SK-N-SH (cell line): ENCODE measurements at regions not wholly inside any gene's neighbourhood (a gene's known extent, or its start where the extent isn't known, plus 50 kb on each side); places are given as distances from the start of the nearest gene placed in this dataset.

Experiments
- FOXM1 ChIP-seq: IDR thresholded peaks from 2 replicates; pipeline ENCODE4 v1.4.0; 2012; ENCODE audit warnings: low read depth, mild to moderate bottlenecking
- RAD21 ChIP-seq: IDR thresholded peaks from 2 replicates; pipeline ENCODE4 v1.6.1; 2012; ENCODE audit warnings: mild to moderate bottlenecking, low read length
- RFX5 ChIP-seq: IDR thresholded peaks from 2 replicates; pipeline ENCODE4 v1.6.1; 2012; ENCODE audit warnings: mild to moderate bottlenecking, improper control_type of control experiment, low read length
- TF ChIP-seq, protein P1 (sequence below): IDR thresholded peaks from 2 replicates; pipeline ENCODE4 v1.4.0; 2012; ENCODE audit warnings: low read depth
- TF ChIP-seq, protein P2 (sequence below): fragments of 200-600 bp; sonication (generic); IDR thresholded peaks from 2 replicates; pipeline ENCODE4 v1.6.1; 2017; ENCODE audit warnings: antibody characterized with exemption, mild to moderate bottlenecking, moderate library complexity
- TF ChIP-seq, protein P3 (sequence below): IDR thresholded peaks from 2 replicates; pipeline ENCODE4 v1.6.1; 2012; ENCODE audit warnings: mild to moderate bottlenecking, low read depth, low read length, moderate library complexity
- TF ChIP-seq, protein P4 (sequence below): IDR thresholded peaks from 2 replicates; pipeline ENCODE4; 2012

DNA sequence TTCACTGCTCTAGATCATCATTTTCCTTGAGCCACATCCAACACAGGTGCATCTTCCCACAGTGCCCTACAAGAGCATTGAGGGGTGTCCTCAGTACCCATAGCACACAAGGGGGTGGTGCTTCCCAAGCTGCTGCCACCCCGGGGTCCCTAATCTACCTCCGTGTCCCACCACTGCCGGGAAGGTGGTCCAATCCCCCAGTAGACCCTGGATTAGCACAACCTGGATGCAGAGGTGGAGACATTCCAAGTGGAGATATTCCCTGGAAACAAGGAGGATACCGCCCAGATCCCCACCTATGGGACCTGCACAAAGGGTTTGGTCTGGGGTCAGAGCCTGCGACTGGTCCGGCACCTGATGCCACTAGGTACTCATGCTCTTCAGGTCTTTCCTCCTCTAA, 284.8 kb upstream of the PPP2R2D start:
- TF ChIP-seq, protein P1, sequence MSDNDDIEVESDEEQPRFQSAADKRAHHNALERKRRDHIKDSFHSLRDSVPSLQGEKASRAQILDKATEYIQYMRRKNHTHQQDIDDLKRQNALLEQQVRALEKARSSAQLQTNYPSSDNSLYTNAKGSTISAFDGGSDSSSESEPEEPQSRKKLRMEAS = no peak
- TF ChIP-seq, protein P2, sequence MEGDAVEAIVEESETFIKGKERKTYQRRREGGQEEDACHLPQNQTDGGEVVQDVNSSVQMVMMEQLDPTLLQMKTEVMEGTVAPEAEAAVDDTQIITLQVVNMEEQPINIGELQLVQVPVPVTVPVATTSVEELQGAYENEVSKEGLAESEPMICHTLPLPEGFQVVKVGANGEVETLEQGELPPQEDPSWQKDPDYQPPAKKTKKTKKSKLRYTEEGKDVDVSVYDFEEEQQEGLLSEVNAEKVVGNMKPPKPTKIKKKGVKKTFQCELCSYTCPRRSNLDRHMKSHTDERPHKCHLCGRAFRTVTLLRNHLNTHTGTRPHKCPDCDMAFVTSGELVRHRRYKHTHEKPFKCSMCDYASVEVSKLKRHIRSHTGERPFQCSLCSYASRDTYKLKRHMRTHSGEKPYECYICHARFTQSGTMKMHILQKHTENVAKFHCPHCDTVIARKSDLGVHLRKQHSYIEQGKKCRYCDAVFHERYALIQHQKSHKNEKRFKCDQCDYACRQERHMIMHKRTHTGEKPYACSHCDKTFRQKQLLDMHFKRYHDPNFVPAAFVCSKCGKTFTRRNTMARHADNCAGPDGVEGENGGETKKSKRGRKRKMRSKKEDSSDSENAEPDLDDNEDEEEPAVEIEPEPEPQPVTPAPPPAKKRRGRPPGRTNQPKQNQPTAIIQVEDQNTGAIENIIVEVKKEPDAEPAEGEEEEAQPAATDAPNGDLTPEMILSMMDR = no peak
- TF ChIP-seq FOXM1 (no peak), RFX5 (no peak), RAD21 (no peak)
- TF ChIP-seq, protein P3, sequence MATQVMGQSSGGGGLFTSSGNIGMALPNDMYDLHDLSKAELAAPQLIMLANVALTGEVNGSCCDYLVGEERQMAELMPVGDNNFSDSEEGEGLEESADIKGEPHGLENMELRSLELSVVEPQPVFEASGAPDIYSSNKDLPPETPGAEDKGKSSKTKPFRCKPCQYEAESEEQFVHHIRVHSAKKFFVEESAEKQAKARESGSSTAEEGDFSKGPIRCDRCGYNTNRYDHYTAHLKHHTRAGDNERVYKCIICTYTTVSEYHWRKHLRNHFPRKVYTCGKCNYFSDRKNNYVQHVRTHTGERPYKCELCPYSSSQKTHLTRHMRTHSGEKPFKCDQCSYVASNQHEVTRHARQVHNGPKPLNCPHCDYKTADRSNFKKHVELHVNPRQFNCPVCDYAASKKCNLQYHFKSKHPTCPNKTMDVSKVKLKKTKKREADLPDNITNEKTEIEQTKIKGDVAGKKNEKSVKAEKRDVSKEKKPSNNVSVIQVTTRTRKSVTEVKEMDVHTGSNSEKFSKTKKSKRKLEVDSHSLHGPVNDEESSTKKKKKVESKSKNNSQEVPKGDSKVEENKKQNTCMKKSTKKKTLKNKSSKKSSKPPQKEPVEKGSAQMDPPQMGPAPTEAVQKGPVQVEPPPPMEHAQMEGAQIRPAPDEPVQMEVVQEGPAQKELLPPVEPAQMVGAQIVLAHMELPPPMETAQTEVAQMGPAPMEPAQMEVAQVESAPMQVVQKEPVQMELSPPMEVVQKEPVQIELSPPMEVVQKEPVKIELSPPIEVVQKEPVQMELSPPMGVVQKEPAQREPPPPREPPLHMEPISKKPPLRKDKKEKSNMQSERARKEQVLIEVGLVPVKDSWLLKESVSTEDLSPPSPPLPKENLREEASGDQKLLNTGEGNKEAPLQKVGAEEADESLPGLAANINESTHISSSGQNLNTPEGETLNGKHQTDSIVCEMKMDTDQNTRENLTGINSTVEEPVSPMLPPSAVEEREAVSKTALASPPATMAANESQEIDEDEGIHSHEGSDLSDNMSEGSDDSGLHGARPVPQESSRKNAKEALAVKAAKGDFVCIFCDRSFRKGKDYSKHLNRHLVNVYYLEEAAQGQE = no peak
- TF ChIP-seq, protein P4, sequence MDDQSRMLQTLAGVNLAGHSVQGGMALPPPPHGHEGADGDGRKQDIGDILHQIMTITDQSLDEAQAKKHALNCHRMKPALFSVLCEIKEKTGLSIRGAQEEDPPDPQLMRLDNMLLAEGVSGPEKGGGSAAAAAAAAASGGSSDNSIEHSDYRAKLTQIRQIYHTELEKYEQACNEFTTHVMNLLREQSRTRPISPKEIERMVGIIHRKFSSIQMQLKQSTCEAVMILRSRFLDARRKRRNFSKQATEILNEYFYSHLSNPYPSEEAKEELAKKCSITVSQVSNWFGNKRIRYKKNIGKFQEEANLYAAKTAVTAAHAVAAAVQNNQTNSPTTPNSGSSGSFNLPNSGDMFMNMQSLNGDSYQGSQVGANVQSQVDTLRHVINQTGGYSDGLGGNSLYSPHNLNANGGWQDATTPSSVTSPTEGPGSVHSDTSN = no peak
